Endothelial cell of umbilical vein (primary cell): ENCODE measurements at regions not wholly inside any gene's neighbourhood (a gene's known extent, or its start where the extent isn't known, plus 50 kb on each side); places are given as distances from the start of the nearest gene placed in this dataset.

Experiments used
- BruUV-seq: library from RNA; stranded (reverse); fragments of 400-500 nt; replicated peaks from 2 replicates; lab custom pipeline; 2021; lab: Mats Ljungman, UMichigan
- CTCF ChIA-PET: fragments of 300-600, 350-600 bp; sonication (Branson Sonifier 250); formaldehyde crosslinking; loops from one replicate; lab custom pipeline; 2021; ENCODE audit warnings: antibody characterized with exemption, inconsistent platforms; lab: Charles Lee
- POLR2A ChIA-PET: fragments of 300-600, 350-600 bp; sonication (Branson Sonifier 250); formaldehyde crosslinking; loops from one replicate; lab custom pipeline; 2021; ENCODE audit warnings: antibody characterized with exemption, inconsistent platforms; lab: Charles Lee
- DNase-seq: peaks from one replicate; pipeline ENCODE4 v3.0.0-alpha.2; 2011; ENCODE audit warnings: low read depth, low spot score
- FAIRE-seq: peaks from 2 replicates; lab custom pipeline; 2011; peaks lifted over from hg19 to GRCh38; lab: Jason Lieb, UNC
- H2AFZ ChIP-seq: 2 replicates; pipeline ENCODE4 v1.6.0; 2012; ENCODE audit warnings: low read depth, low read length, control low read depth, inconsistent platforms
- H3K27ac ChIP-seq: 2 replicates; pipeline ENCODE4 v1.5.1; 2011; ENCODE audit warnings: low read depth, mild to moderate bottlenecking, control low read depth, low read length, moderate library complexity; ENCODE audit not compliant: insufficient read depth
- H3K27me3 ChIP-seq, 2 experiments: 2 replicates each; pipeline versions ENCODE4 v1.6.0 to v1.6.1; 2011; ENCODE audit warnings: low read length in 2 of 2, mixed read lengths in 1 of 2; ENCODE audit not compliant: control insufficient read depth in 2 of 2, insufficient read depth in 2 of 2
- H3K36me3 ChIP-seq, 2 experiments: 2 replicates in 1 of 2; 3 replicates in 1 of 2; pipeline ENCODE4 v1.5.1; 2011; ENCODE audit warnings: low read length in 2 of 2, mild to moderate bottlenecking in 1 of 2, moderate library complexity in 1 of 2; ENCODE audit not compliant: control insufficient read depth in 2 of 2, insufficient read depth in 2 of 2; ENCODE audit errors: extremely low read depth in 1 of 2
- H3K4me1 ChIP-seq: 3 replicates; pipeline ENCODE4 v1.5.1; 2011; ENCODE audit warnings: mild to moderate bottlenecking, low read length; ENCODE audit not compliant: control insufficient read depth, insufficient read depth; ENCODE audit errors: extremely low read depth
- H3K4me2 ChIP-seq: 2 replicates; pipeline ENCODE4 v1.6.1; 2011; ENCODE audit warnings: low read length, control low read depth, mixed read lengths; ENCODE audit not compliant: insufficient read depth
- H3K4me3 ChIP-seq, 3 experiments: fragments of 200-600 bp in 1 of 3; sonication (generic), shearing (Covaris generic) in 1 of 3; replicated peaks in 1 of 3; 2 replicates each; pipeline ENCODE4 v1.5.1; 2011 to 2016; ENCODE audit warnings: control low read depth in 3 of 3, low read length in 3 of 3, mild to moderate bottlenecking in 2 of 3, inconsistent platforms in 1 of 3, low read depth in 1 of 3, moderate library complexity in 1 of 3; ENCODE audit not compliant: insufficient read depth in 1 of 3
- H3K79me2 ChIP-seq: 2 replicates; pipeline ENCODE4 v1.6.0; 2012; ENCODE audit warnings: low read length, inconsistent platforms; ENCODE audit not compliant: control insufficient read depth, insufficient read depth
- H3K9ac ChIP-seq: replicated peaks from 2 replicates; pipeline ENCODE3; 2011; ENCODE audit warnings: low read length, control low read depth; ENCODE audit not compliant: insufficient read depth; ENCODE audit errors: extremely low read depth
- H3K9me1 ChIP-seq: replicated peaks from 3 replicates; pipeline ENCODE4 v1.6.0; 2011; ENCODE audit warnings: mild to moderate bottlenecking, low read length; ENCODE audit not compliant: control insufficient read depth, insufficient read depth; ENCODE audit errors: extremely low read depth
- H3K9me3 ChIP-seq: replicated peaks from 2 replicates; pipeline ENCODE4 v1.5.1; 2012; ENCODE audit warnings: low read length, inconsistent platforms; ENCODE audit not compliant: control insufficient read depth, insufficient read depth
- H4K20me1 ChIP-seq: replicated peaks from 2 replicates; pipeline ENCODE3; 2011; ENCODE audit warnings: mild to moderate bottlenecking, low read length; ENCODE audit not compliant: control insufficient read depth, insufficient read depth; ENCODE audit errors: extremely low read depth
- CTCF ChIP-seq, 2 donors: IDR thresholded peaks; 1 replicate in 1 of 2; 2 replicates in 1 of 2; pipeline ENCODE4 v1.5.1; 2011; ENCODE audit warnings: low read length in 2 of 2, mild to moderate bottlenecking in 2 of 2, moderate library complexity in 2 of 2, control low read depth in 1 of 2, inconsistent platforms in 1 of 2, low read depth in 1 of 2; ENCODE audit not compliant: insufficient read depth in 1 of 2; ENCODE audit errors: extremely low read depth in 1 of 2
- EZH2 ChIP-seq: IDR thresholded peaks from 2 replicates; pipeline ENCODE4 v1.6.1; 2012; ENCODE audit warnings: borderline replicate concordance, low read depth, mild to moderate bottlenecking, moderate library complexity, low read length, inconsistent platforms; ENCODE audit not compliant: severe bottlenecking
- FOS ChIP-seq: IDR thresholded peaks from 2 replicates; pipeline ENCODE4 v1.6.1; 2011; ENCODE audit warnings: mild to moderate bottlenecking, low read length, moderate library complexity, borderline replicate concordance; ENCODE audit not compliant: insufficient read depth
- GATA2 ChIP-seq: IDR thresholded peaks from 2 replicates; pipeline ENCODE4 v1.7.0; 2011; ENCODE audit warnings: low read depth, mild to moderate bottlenecking, moderate library complexity, mixed read lengths, low read length; ENCODE audit not compliant: insufficient read length, insufficient read depth
- JUN ChIP-seq: IDR thresholded peaks from 2 replicates; pipeline ENCODE4 v1.6.1; 2011; ENCODE audit warnings: borderline replicate concordance, low read depth; ENCODE audit not compliant: insufficient read length, insufficient read depth
- MAX ChIP-seq: IDR thresholded peaks from 2 replicates; pipeline ENCODE4 v1.6.1; 2011; ENCODE audit not compliant: insufficient read depth, insufficient read length
- MYC ChIP-seq: IDR thresholded peaks from one replicate; pipeline ENCODE4 v1.6.1; 2011; ENCODE audit warnings: mild to moderate bottlenecking, low read depth, low read length
- POLR2A ChIP-seq: IDR thresholded peaks from 2 replicates; pipeline ENCODE4 v1.6.1; 2012; ENCODE audit warnings: low read depth, mild to moderate bottlenecking, control low read depth, low read length
- POLR2AphosphoS5 ChIP-seq: IDR thresholded peaks from 2 replicates; pipeline ENCODE4 v1.6.1; 2012; ENCODE audit warnings: low read depth, mild to moderate bottlenecking, control low read depth, low read length, moderate library complexity; ENCODE audit not compliant: insufficient read depth
- dilution Hi-C: fragments of 300-500 bp; cut with MboI; formaldehyde crosslinking; loops from one replicate; pipeline ENCODE4 v1.15.0; 2019; ENCODE audit warnings: low sequenced_read_pairs; ENCODE audit not compliant: extremely low pct_ligation_motif_present
- intact Hi-C: fragments of 100-400 bp; cut with micrococcal nuclease; formaldehyde crosslinking; loops from one replicate; pipeline ENCODE4 v1.10.0; 2022

- H3K4me3 ChIP-seq, result no peak overlapping the region
- H3K9me3 ChIP-seq, result no peaks in the 10 kb centered on the region
- no peak overlapping the region for H3K4me2 ChIP-seq
- no peak overlapping the region for H3K27ac ChIP-seq
- FAIRE-seq, result no peak
- no peaks in the 10 kb centered on the region for H3K79me2 ChIP-seq
- no peak overlapping the region for H3K9ac ChIP-seq
- no peaks in the 10 kb centered on the region for H3K4me1 ChIP-seq
- intact Hi-C loops (no loop called here), dilution Hi-C loops (no loop called here)
- no peaks in the 10 kb centered on the region for H3K36me3 ChIP-seq
- no peaks in the 10 kb centered on the region for H4K20me1 ChIP-seq
- DNase-seq, result no peak
- no TSS peak for BruUV-seq
- POLR2A ChIA-PET, result no interaction called here
- H2AFZ ChIP-seq, result no peak overlapping the region
- H3K9me1 ChIP-seq, result no peaks in the 10 kb centered on the region
- CTCF ChIA-PET, result no interaction called here
- no peaks in the 10 kb centered on the region for H3K27me3 ChIP-seq
- TF ChIP-seq JUN (no peak), CTCF (IDR thresholded peaks at IDR 0.05; ENCODE audit: extremely low read depth in 1 of 2, insufficient read depth in 1 of 2, low read depth in 1 of 2, low read length in 2 of 2) (no peak), EZH2 (no peak), POLR2AphosphoS5 (no peak), POLR2A (no peak), GATA2 (no peak), MAX (no peak), FOS (no peak), MYC (no peak)
These were observed 499.6 kb upstream of the CCDC54 start for GRCh38 chr3:106877627-106878026.
